ENCODE measurements at regions not wholly inside any gene's neighbourhood (a gene's known extent, or its start where the extent isn't known, plus 50 kb on each side); places are given as distances from the start of the nearest gene placed in this dataset.

- no peaks in the 10 kb centered on the region for H4K20me1 ChIP-seq (ENCODE audit: insufficient read depth, low read length)
- H3K27me3 ChIP-seq (ENCODE audit: insufficient read depth, low read length), result no peaks in the 10 kb centered on the region
- H3K27ac ChIP-seq (ENCODE audit: low read depth, low read length, poor library complexity, severe bottlenecking), result no peak overlapping the region
- no peak overlapping the region for H3K4me3 ChIP-seq (ENCODE audit: low read depth, low read length, poor library complexity, severe bottlenecking)
- H3K4me1 ChIP-seq (ENCODE audit: insufficient read depth, low read length, severe bottlenecking), result no peaks in the 10 kb centered on the region
- no peak overlapping the region for H3K9ac ChIP-seq (ENCODE audit: low read length)
- no peaks in the 10 kb centered on the region for H3K9me2 ChIP-seq (ENCODE audit: low read depth, low read length)
- no peaks in the 10 kb centered on the region for H3K36me3 ChIP-seq (ENCODE audit: insufficient read depth, low read length)
- no peak overlapping the region for H3K4me2 ChIP-seq (ENCODE audit: low read length)
- no peaks in the 10 kb centered on the region for H3F3A ChIP-seq (ENCODE audit: insufficient read depth, low read length)
- no peak overlapping the region for H2AFZ ChIP-seq (ENCODE audit: low read length)
- no peaks in the 10 kb centered on the region for H3K79me2 ChIP-seq (ENCODE audit: insufficient read depth, low read length)
- TF ChIP-seq, protein P1, sequence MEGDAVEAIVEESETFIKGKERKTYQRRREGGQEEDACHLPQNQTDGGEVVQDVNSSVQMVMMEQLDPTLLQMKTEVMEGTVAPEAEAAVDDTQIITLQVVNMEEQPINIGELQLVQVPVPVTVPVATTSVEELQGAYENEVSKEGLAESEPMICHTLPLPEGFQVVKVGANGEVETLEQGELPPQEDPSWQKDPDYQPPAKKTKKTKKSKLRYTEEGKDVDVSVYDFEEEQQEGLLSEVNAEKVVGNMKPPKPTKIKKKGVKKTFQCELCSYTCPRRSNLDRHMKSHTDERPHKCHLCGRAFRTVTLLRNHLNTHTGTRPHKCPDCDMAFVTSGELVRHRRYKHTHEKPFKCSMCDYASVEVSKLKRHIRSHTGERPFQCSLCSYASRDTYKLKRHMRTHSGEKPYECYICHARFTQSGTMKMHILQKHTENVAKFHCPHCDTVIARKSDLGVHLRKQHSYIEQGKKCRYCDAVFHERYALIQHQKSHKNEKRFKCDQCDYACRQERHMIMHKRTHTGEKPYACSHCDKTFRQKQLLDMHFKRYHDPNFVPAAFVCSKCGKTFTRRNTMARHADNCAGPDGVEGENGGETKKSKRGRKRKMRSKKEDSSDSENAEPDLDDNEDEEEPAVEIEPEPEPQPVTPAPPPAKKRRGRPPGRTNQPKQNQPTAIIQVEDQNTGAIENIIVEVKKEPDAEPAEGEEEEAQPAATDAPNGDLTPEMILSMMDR (IDR thresholded peaks at IDR 0.05; ENCODE audit: low read length), result no peak
- no peak for TF ChIP-seq EZH2 (IDR thresholded peaks at IDR 0.05; ENCODE audit: borderline replicate concordance, low read length)
- H3K9me3 ChIP-seq (ENCODE audit: low read length), result no peaks in the 10 kb centered on the region
Measured at GRCh38 chr16:35146723-35147458, 1687.5 kb downstream of the TP53TG3F start.

GRCh38 chr16:35147556-35148504 is 1688.4 kb downstream of the TP53TG3F start:
- H3K36me3 ChIP-seq (ENCODE audit: insufficient read depth, low read length), result no peaks in the 10 kb centered on the region
- H3K9ac ChIP-seq (ENCODE audit: low read length), result no peak overlapping the region
- H3K4me2 ChIP-seq (ENCODE audit: low read length), result no peak overlapping the region
- H3K79me2 ChIP-seq (ENCODE audit: insufficient read depth, low read length), result no peaks in the 10 kb centered on the region
- H3K27me3 ChIP-seq (ENCODE audit: insufficient read depth, low read length), result no peaks in the 10 kb centered on the region
- no peaks in the 10 kb centered on the region for H3K4me1 ChIP-seq (ENCODE audit: insufficient read depth, low read length, severe bottlenecking)
- H3K27ac ChIP-seq (ENCODE audit: low read depth, low read length, poor library complexity, severe bottlenecking), result no peak overlapping the region
- no peaks in the 10 kb centered on the region for H3F3A ChIP-seq (ENCODE audit: insufficient read depth, low read length)
- H3K9me3 ChIP-seq (ENCODE audit: low read length), result no peaks in the 10 kb centered on the region
- no peaks in the 10 kb centered on the region for H3K9me2 ChIP-seq (ENCODE audit: low read depth, low read length)
- H4K20me1 ChIP-seq (ENCODE audit: insufficient read depth, low read length), result no peaks in the 10 kb centered on the region
- no peak overlapping the region for H3K4me3 ChIP-seq (ENCODE audit: low read depth, low read length, poor library complexity, severe bottlenecking)
- TF ChIP-seq EZH2 (IDR thresholded peaks at IDR 0.05; ENCODE audit: borderline replicate concordance, low read length), result no peak
- TF ChIP-seq, protein P1 (IDR thresholded peaks at IDR 0.05; ENCODE audit: low read length), result no peak
- no peak overlapping the region for H2AFZ ChIP-seq (ENCODE audit: low read length)

DNA sequence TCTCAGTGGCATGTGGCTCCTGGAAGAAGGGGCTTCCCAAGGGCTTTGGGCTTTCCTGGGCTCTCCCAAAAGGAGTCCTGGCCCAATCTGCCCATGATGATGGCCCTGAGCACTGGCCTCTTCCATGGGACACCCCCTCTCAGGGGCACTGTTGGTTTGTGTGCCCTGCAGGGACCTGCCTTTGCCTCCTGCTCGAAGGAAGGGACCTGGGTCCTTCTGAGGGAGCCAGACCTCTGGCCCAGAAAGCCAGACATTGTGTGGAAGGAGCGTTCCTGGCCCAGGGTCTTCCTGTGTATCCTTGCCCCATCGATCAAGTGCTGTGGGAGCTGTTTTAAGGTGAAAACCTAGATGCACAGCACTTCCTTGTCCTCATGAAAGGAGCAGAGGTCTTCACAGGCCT is 1689.3 kb downstream of the TP53TG3F start:
- H3K9ac ChIP-seq (ENCODE audit: low read length), result no peak overlapping the region
- no peak overlapping the region for H3K4me2 ChIP-seq (ENCODE audit: low read length)
- H3F3A ChIP-seq (ENCODE audit: insufficient read depth, low read length), result no peaks in the 10 kb centered on the region
- no peaks in the 10 kb centered on the region for H4K20me1 ChIP-seq (ENCODE audit: insufficient read depth, low read length)
- no peak for TF ChIP-seq EZH2 (IDR thresholded peaks at IDR 0.05; ENCODE audit: borderline replicate concordance, low read length)
- TF ChIP-seq, protein P1 (IDR thresholded peaks at IDR 0.05; ENCODE audit: low read length), result no peak
- H3K27me3 ChIP-seq (ENCODE audit: insufficient read depth, low read length), result no peaks in the 10 kb centered on the region
- no peaks in the 10 kb centered on the region for H3K9me2 ChIP-seq (ENCODE audit: low read depth, low read length)
- no peaks in the 10 kb centered on the region for H3K79me2 ChIP-seq (ENCODE audit: insufficient read depth, low read length)
- H3K4me3 ChIP-seq (ENCODE audit: low read depth, low read length, poor library complexity, severe bottlenecking), result no peak overlapping the region
- no peak overlapping the region for H3K27ac ChIP-seq (ENCODE audit: low read depth, low read length, poor library complexity, severe bottlenecking)
- H3K36me3 ChIP-seq (ENCODE audit: insufficient read depth, low read length), result no peaks in the 10 kb centered on the region
- H3K4me1 ChIP-seq (ENCODE audit: insufficient read depth, low read length, severe bottlenecking), result no peaks in the 10 kb centered on the region
- H3K9me3 ChIP-seq (ENCODE audit: low read length), result no peaks in the 10 kb centered on the region
- H2AFZ ChIP-seq (ENCODE audit: low read length), result no peak overlapping the region

Measured in OCI-LY1 (cell line).